ENCODE measurements at regions not wholly inside any gene's neighbourhood (a gene's known extent, or its start where the extent isn't known, plus 50 kb on each side); places are given as distances from the start of the nearest gene placed in this dataset.
"Not testable (repeated sequence)": the region's sequence is repeated elsewhere in the genome, so short reads cannot be mapped to it uniquely, and the experiment has no call there.

DNA sequence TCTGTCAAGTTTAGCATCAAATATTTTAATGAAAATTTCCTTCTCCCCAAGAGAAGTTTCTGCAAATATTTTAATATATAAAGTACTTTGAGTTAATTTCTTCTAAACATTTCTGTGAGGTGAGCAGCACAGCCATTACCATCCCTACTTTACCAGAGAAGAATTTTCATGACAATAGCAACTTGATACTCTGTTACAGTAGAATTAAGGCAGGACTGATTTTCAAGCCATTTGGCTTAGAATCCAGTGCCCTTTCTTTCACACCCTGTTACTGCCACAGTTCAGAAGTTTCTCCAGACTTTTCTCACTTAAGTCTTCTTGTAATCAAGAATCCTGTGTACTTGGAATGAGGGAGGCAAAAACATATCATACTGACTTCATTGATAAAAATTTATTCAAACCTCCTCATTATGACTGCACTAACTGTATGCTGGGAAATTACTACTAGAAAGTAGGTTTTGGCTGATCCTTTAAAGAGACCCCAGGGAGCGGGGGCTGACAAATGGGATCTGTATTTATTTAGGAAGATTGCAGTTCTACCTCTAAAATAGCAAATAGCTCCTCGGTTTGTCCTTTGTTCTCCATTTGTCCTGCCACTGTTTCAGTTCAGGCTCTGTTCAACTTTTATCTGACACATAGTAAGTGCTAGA, 557.0 kb upstream of the SGO1 start:
- no peak for DNase-seq (ENCODE audit: low spot score)

DNA sequence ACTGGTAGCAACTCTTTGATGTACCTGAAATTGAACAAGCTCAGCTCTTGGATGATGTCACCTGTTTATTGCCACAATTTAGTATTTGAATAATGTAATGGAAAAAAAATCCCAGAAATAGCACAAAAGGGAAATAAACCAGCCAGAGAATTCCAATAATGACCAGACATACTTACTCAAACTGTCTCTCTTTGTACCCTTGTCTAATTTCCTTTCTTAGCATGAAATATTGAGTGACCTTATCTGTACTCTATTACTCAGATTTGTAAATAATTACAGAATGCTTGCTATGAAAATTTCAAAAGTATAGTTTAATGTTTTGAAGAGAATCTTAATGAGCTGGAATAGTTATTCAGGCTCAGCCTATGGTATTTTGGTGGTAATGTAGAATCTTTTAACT, 555.4 kb upstream of the SGO1 start:
- DNase-seq (ENCODE audit: low spot score) = no peak

DNA sequence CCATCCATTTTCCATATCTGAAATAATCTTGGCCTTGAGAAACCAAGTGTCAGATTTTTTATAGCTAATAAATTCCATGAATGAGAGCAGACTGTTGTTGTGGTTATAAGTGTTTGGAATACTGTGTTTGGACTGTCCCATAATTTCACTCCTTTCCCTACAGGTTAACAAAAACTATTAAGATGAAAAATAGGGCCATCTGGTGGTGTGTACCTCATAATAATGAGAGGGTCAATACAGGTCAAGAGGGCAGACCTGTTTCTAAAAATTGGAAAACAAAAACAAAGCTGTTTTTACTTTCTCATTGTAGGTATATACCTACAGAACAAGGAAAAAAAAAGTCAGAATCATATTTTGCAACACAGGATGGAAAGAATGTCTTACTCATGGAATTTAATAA, 553.8 kb upstream of the SGO1 start:
- peak; percentile 11 for DNase-seq (ENCODE audit: low spot score)

DNA sequence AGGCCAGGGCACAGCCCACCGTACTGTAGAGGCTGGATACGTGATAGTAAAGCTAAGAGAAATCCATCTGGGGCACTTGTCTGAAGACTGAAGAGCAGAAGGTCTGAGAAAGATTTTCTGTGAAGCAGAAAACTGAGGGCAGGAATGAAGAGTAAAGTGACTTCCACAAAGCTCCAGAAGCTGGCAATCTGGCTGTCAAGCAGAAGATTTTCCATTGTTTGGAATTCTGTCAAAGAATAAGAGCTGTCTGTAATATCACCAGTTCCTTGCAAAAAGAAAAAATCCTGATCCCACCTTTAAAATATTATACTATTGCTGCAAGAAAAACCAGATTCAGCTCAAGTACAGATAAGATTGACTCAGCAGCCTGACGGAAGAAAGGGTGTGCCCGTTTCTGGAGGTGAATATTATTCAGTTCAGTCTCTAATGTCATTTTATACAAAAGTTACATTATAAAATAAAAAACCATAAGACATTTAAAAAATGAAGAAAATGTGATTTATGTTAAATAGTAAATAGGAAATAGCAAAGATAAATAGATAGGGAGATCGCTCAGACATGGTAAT, 550.4 kb upstream of the SGO1 start:
- no peak for DNase-seq (ENCODE audit: low spot score)

DNA sequence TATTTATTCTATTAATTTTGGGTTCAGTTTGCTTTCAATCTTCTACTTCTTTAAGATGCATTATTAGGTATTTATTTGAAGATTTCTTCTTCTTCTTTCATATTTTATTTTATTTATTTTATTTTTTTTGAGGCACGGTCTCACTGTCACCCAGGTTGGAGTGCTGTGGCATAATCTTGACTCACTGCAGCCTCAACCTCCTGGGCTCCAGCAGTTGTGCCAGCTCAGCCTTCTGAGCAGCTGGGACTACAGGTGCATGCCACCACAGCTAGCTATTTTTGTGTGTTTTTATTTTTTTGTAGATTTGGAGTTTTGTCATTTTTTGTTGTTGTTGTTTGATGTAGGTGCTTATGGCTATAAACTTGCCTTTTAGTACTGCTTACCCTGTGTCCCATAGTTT, 543.2 kb upstream of the SGO1 start:
- no peak for DNase-seq (ENCODE audit: low spot score)

DNA sequence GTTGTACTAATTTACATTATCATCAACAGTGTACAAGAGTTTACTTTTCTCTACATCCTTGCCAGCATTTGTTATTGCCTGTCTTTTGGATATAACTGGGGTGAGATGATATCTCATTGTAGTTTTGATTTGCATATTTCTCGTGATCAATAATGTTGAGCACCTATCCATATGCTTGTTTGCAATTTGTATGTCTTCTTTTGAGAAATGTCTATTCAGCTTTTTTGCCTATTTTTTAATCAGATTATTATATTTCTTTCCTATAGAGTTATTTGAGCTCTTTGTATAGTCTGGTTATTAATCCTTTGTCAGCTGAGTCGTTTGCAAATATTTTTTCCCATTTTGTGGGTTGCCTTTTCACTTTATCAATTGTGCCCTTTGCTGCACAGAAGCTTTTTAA, 540.8 kb upstream of the SGO1 start:
- DNase-seq (ENCODE audit: low spot score) = no peak

DNA sequence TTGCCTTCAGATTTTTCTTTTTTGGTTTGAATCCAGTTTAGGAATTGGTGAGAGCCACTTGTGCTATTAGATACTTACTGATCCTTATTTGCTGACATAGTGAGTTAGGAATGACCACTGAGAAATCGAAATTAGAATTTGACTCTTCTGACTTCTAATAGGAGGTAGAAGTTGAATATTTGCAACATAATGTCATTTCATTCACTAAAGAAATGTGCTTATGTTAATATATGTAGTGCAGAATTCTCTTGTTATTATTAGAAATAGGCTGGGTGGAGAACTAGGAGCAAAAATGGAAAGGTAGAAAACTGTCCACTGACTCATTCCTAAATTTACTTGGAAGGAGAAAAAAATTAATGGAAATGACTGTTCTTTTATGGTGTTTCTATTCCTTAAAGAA, 538.2 kb upstream of the SGO1 start:
- no peak for DNase-seq (ENCODE audit: low spot score)

DNA sequence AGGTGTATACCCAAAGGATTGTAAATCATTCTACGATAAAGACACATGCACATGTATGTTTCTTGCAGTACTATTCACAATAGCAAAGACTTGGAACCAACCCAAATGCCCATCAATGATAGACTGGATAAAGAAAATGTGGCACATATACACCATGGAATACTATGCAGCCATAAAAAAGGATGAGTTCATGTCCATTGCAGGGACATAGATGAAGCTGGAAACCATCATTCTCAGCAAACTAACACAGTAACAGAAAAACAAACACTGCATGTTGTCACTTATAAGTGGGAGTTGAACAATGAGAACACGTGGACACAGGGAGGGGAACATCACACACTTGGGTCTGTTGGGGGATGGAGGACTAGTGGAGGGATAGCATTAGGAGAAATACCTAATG, 530.4 kb upstream of the SGO1 start:
- not testable (repeated sequence) for DNase-seq (ENCODE audit: low spot score)

DNA sequence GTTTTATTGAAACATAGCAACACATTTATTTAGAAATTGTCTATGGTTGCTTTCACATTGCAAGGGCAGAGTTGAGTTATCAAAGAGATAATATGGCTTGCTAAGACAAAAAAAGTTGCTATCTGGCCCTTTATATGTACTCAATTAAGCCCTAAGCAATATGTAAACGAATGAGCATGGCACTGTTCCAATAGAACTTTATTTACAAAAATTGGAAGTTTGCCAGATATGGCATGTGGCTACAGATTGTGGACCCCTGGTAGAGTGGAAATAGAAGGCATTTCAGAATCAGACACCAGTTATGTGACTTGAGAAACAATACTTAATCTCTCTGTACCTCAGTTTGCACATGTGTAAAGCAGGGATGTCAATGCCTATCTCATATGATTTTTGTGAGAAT, 515.6 kb upstream of the SGO1 start:
- no peak for DNase-seq (ENCODE audit: low spot score)

DNA sequence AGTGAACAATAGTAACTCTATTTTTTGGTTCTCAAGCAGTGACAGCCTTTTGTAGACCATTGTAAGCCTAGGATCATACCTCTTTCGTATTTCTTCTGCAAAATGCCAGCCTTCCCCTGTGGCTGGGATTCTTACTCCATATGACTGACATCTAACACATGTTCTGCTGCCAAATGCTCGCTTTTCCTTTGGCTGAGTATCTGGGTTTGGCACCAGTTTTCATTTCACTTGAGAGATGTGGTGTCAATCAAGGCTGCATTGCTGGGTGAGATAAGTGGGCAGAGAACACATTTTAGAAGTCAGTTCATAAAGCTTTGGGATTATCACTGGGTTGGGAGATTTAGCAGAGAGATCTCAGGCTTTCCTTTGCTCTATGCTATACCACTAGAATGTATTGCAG, 514.7 kb upstream of the SGO1 start:
- no peak for DNase-seq (ENCODE audit: low spot score)

DNA sequence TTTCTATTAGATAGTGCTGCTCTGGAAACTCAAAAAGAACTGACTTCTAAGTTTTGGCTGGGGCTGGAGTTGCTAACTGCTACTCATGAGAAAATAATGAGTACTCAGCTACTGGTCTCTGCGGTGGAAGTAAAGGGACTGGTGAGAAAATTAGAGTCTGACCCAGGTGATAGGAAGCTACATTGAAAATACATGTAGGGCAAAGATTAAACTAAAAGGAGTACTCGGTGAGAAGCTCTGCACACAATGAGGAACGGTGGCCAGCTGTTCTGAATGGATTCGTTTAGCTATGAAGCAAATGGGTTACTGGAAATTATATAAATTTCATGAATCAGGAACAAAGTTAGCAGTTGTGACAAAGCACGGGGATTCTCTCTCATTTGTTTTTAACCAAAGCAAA, 512.9 kb upstream of the SGO1 start:
- no peak for DNase-seq (ENCODE audit: low spot score)

DNA sequence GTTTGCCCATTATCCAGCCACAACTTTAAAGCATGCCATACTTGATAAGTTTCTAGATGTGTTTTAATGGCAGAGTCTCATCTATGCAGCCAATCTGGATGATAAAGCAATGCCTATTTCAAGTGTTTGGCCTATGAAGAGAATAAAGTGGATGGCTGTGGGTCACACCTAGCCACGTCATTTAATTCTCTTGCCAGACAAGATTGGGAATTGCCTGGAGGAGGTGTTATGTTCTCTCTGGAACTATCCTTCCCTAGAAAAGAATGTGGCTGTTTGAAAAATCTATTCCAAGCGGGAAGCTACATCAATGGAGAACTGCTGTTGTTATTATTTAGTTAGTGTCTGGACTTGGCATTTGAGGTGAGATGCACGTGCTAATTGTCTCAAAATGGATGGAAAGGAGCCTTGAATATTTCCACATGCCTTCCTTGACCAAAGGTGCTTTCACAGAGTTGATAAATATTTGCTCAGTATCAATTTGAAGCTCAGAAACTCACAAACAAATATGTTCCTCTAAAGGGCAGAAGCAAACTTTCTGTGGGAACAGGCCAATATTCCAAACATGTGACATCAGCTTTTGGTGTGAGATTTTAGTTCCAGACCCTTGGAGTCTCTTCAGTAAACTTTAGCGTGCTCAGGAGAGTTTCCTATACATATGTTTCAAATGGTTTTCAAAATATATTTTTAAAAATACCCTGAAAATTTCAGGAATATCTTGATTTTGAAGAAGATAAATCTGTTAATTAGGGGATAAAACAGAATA, 510.6 kb upstream of the SGO1 start:
- no peak for DNase-seq (ENCODE audit: low spot score)

DNA sequence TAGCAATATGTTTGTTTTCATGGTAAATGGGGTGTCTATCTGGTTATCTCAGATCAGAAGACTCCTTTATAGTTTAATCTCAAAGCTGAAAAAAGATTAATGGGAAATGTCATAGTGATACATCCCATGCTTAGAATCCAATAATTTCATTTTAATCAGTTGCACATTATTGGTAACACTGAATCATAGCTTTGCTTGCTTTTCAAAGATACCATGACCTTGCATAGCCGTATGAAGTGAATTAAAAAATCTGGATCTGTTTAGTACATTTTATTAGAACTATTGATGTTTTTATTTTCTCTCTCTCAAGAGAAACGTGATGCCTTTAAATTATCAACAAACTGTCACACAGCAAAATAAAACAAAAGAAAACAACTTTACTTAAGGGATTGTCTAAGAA, 506.7 kb upstream of the SGO1 start:
- DNase-seq (ENCODE audit: low spot score) = no peak

DNA sequence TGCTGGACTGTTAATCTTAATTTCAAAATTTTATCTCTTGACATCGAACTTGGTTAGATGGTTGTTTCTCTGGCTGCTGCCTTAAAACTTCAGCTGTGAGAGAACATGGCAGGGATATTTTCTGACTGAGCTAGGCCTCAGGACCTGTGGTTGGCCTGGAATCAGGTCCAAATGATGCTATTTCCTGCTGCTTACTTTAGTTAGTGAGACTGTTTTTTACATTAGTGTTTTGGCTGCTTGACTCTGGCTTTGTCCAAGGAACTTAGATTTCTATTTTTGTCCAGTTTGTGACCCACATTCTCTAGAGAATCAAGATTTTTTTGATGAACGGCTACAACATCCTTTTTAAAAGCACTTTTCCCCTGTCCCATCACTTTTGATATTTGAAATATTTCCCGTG, 497.9 kb upstream of the SGO1 start:
- no peak for DNase-seq (ENCODE audit: low spot score)

DNA sequence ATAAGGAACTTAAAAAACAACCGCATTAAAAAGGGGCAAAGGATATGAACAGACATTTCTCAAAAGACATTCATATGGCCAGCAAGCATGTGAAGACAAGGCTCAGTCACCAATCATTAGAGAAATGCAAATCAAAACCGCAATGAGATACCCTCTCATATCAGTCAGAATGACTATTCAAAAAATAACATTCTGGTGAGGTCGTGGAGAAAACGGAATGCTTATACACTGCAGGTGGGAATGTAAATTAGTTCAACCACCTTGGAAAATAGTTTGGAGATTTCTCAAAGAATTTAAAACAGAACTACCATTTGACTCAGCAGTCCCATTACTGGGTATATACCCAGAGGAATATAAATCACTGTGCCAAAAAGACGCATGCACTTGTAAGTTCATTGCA, 496.6 kb upstream of the SGO1 start:
- DNase-seq (ENCODE audit: low spot score) = no peak

DNA sequence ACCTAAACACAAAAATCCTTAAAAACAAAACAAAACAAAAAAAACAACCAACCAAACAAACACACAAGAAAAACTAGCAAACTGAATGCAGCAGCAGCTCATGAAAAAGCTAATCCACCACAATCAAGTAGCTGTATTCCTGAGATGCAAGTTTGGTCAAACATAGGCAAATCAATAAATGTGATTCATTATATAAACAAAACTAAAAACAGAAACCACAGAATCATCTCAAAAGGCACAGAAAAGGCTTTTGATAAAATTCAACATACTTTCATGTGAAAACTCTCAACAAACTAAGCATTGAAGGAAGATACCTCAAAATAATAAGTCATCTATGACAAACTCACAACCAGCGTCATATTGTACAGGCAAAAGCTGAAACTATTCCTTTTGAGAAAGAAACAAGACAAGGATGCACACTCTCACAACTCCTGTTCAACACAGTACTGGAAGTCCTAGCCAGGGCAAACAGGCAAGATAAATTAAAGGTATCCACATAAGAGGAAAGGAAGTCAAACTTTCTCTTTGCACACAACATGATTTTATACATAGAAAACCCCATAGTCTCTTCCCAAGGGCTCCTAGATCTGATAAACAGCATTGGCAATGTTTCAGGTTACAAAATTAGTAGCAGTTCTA, 495.1 kb upstream of the SGO1 start:
- no peak for DNase-seq (ENCODE audit: low spot score)

DNA sequence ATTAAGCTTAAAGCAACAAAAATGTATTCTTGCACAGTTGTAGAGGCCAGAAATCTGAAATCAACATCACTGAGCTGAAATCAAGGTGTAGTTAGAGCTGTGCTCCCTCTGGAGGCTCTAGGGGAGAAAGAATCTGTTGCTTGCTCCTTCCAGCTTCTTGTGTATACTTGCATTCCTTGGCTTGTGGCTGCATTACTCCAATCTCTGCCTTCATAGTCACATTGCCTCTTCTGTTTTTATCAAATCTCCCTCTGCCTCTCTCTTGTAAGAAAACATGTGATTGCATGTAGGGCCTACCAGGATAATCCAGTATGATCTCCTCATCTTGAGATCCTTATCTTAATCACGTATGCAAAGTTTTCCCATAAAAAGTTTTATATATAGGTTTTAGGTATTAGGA, 487.9 kb upstream of the SGO1 start:
- no peak for DNase-seq (ENCODE audit: low spot score)

DNA sequence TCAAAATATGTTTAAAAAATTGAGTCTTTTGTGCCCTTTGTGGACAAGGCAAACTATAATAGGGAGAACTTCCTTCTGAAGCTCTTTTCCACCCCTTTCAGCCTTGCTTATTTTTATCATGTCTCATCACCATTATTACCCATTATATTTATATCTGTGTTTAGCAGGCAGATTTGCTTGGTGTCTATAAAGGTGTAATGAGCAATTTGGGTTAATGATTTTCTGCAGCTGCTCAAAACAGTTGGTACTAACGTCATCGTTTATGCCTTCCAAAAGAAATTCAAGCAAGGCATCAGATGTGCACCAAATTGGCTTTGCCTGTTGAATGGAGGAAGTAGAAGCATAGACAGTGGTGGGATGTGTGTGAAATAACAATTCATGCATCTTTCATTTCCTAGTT, 483.7 kb upstream of the SGO1 start:
- DNase-seq (ENCODE audit: low spot score) = no peak

DNA sequence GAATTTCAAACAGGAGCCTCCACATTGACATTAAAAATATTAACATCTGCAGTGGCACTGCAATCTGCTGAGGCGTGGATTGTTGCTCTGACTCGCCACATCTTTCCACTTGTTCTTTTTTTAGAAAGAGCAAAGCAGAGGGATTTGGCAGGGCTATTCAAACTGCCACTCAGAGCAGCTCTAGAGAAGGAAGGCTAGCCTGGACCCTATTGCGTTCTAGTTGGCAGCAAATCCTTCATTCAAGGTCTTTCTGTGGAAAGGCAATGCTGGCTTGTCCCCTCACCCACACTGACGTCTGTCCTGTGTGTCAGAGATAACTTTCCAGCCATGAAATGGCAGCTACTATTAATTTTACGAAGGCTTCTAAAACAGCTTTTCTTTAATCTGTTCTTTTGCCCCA, 483.2 kb upstream of the SGO1 start:
- DNase-seq (ENCODE audit: low spot score) = no peak

DNA sequence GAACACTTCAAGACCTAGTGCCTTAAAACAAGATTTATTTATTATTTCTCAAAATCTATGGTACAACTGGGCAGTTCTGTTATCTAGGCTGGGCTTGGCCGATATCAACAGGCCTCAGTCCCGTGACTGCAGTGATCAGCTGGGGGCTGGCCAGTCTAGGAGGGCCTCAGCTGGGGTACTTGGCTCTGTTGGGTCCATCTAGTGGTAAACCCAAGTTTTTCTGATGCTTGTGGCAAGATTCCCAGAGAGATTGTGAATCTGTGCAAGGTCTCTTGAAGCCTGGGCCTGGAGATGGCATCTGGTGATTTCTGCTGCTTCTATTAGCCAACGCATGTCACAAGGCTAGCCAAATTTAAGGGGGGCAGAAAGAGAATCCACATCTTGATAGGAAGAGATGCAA, 482.4 kb upstream of the SGO1 start:
- DNase-seq (ENCODE audit: low spot score) = no peak

DNA sequence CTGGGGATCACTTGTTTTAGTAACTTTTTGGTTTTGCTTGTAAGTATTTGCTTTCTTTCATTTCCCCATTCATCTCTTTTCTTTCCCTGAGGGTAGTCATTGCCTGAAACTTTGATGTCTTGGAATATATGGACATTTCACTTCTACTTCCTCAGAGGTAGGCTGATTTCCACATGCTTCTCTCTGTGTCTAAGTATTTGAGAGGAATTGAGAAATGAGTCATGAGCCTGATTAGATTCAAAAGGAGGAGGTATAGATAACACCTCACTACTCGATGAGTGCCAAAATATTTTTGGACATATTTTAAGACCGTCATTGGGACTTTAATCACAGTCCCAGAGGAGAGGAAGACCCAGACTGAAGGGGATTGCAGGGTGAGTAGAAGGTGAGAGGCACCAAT, 480.1 kb upstream of the SGO1 start:
- DNase-seq (ENCODE audit: low spot score) = no peak

DNA sequence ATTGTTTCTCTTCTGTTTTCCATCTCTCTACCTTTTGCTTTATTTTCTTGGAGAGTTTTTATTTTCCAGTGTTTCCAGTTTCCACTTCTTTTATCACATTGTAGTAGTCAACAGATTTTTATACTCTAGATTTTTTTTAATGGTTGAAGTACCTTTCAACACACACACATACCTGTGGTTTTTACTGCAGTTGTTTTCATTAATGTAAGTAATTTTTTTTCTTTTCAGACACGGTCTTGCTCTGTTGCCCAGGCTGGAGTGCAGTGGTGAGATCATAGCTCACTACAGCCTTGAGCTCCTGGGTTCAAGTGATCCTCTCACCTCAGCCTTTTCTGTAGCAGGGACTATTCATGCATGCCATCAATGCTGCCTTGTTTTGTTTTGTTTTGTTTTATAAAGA, 472.5 kb upstream of the SGO1 start:
- DNase-seq (ENCODE audit: low spot score) = no peak

DNA sequence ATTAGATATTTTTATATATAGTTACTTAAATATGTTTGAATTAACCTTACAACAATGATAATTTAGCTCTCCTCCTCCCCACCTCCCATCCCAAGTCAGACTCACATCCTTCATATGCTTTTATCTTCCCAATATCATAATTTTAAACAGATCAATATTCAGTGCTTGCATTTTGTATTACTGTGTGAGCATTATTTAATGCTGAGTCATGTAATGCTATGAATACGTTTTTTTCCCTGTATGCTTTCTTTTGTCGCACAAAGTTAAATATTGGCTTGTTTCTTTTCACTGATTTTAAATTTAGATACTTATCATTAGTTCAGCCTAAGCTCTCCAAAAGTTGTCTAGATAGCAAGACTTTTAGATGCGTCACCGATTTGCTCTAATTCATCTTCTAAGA, 471.6 kb upstream of the SGO1 start:
- no peak for DNase-seq (ENCODE audit: low spot score)

Data from HT-29 (cell line).